ENCODE measurements at regions not wholly inside any gene's neighbourhood (a gene's known extent, or its start where the extent isn't known, plus 50 kb on each side); places are given as distances from the start of the nearest gene placed in this dataset.
"Not testable (repeated sequence)": the region's sequence is repeated elsewhere in the genome, so short reads cannot be mapped to it uniquely, and the experiment has no call there.

- no peak for DNase-seq (ENCODE audit: low read depth in 2 of 2)
These were observed 187.3 kb downstream of the KTN1 start for GRCh38 chr14:55767286-55767685.

GRCh38 chr14:55769877-55770276, 189.9 kb downstream of the KTN1 start:
- no peak for DNase-seq (ENCODE audit: low read depth in 2 of 2)

GRCh38 chr14:55771242-55771981, 191.4 kb downstream of the KTN1 start:
- DNase-seq (ENCODE audit: low read depth in 2 of 2) = no peak

GRCh38 chr14:55772486-55772885, 192.5 kb downstream of the KTN1 start:
- no peak for DNase-seq (ENCODE audit: low read depth in 2 of 2)

GRCh38 chr14:55773312-55773711, 193.3 kb downstream of the KTN1 start:
- no peak for DNase-seq (ENCODE audit: low read depth in 2 of 2)

GRCh38 chr14:55773984-55774545, 194.1 kb downstream of the KTN1 start:
- no peak for DNase-seq (ENCODE audit: low read depth in 2 of 2)

GRCh38 chr14:55777877-55778276, 197.9 kb downstream of the KTN1 start:
- no peak for DNase-seq (ENCODE audit: low read depth in 2 of 2)

- no peak for DNase-seq (ENCODE audit: low read depth in 2 of 2)
These were observed 200.3 kb downstream of the KTN1 start for GRCh38 chr14:55780156-55780946.

GRCh38 chr14:55781046-55781445, 201.0 kb downstream of the KTN1 start:
- no peak for DNase-seq (ENCODE audit: low read depth in 2 of 2)

- DNase-seq (ENCODE audit: low read depth in 2 of 2) = no peak
These were observed 202.2 kb downstream of the KTN1 start for GRCh38 chr14:55782166-55782565.

GRCh38 chr14:55789406-55789805, 209.4 kb downstream of the KTN1 start:
- no peak for DNase-seq (ENCODE audit: low read depth in 2 of 2)

- DNase-seq (ENCODE audit: low read depth in 2 of 2) = no peak
These were observed 214.9 kb downstream of the KTN1 start for GRCh38 chr14:55794655-55795595.

GRCh38 chr14:55796513-55796912, 216.5 kb downstream of the KTN1 start:
- DNase-seq (ENCODE audit: low read depth in 2 of 2) = not testable (repeated sequence)

GRCh38 chr14:55798406-55798805, 218.4 kb downstream of the KTN1 start:
- DNase-seq (ENCODE audit: low read depth in 2 of 2) = no peak

GRCh38 chr14:55799508-55800095, 219.6 kb downstream of the KTN1 start:
- DNase-seq (ENCODE audit: low read depth in 2 of 2) = no peak

GRCh38 chr14:55800156-55800785, 220.3 kb downstream of the KTN1 start:
- DNase-seq (ENCODE audit: low read depth in 2 of 2) = no peak

GRCh38 chr14:55801121-55801520, 221.1 kb downstream of the KTN1 start:
- no peak for DNase-seq (ENCODE audit: low read depth in 2 of 2)

GRCh38 chr14:55802986-55803872, 223.2 kb downstream of the KTN1 start:
- no peak for DNase-seq (ENCODE audit: low read depth in 2 of 2)

- DNase-seq (ENCODE audit: low read depth in 2 of 2) = no peak
These were observed 224.0 kb downstream of the KTN1 start for GRCh38 chr14:55803873-55804553.

Measured in stimulated activated CD4-positive, alpha-beta T cell treated with anti-CD3 and anti-CD28 coated beads, Interleukin-15, amount 100 ng/mL, for 48 hours (primary cell).